ENCODE measurements at regions not wholly inside any gene's neighbourhood (a gene's known extent, or its start where the extent isn't known, plus 50 kb on each side); places are given as distances from the start of the nearest gene placed in this dataset.

GRCh38 chr2:64718250-64718885 lies 64.7 kb upstream of the SERTAD2 start:
- TF ChIP-seq REST (IDR thresholded peaks at IDR 0.05) (no peak), CTCF (IDR thresholded peaks at IDR 0.05; ENCODE audit: low read depth, low read length, missing input control) (no peak), ATF3 (IDR thresholded peaks at IDR 0.05) (no peak), NR2F2 (IDR thresholded peaks at IDR 0.05) (no peak), RAD21 (IDR thresholded peaks at IDR 0.05) (peak in 1 of 2 donors; percentile 16), MAX (IDR thresholded peaks at IDR 0.05) (no peak), GABPA (IDR thresholded peaks at IDR 0.05 in 1 of 2, conservative IDR thresholded peaks at IDR 0.05 in 1 of 2) (no peak), SP1 (IDR thresholded peaks at IDR 0.05) (no peak), RXRA (IDR thresholded peaks at IDR 0.05) (no peak), JUND (IDR thresholded peaks at IDR 0.05) (no peak), YY1 (IDR thresholded peaks at IDR 0.05) (no peak)

Data from liver (tissue), 3 donors.